Suprapubic skin (tissue), 4 donors: ENCODE measurements at regions not wholly inside any gene's neighbourhood (a gene's known extent, or its start where the extent isn't known, plus 50 kb on each side); places are given as distances from the start of the nearest gene placed in this dataset.

Experiments used
- DNase-seq, 2 donors: peaks; one replicate each; pipeline ENCODE4 v3.0.0-alpha.2; 2019; ENCODE audit warnings: low spot score in 2 of 2
- H3K27ac ChIP-seq: fragments of 200-600 bp; sonication (generic); one replicate; pipeline ENCODE4 v1.5.1; 2019
- H3K27me3 ChIP-seq: fragments of 200-600 bp; sonication (generic); one replicate; pipeline ENCODE4 v1.5.1; 2019
- H3K36me3 ChIP-seq: fragments of 200-600 bp; sonication (generic); one replicate; pipeline ENCODE4 v1.5.1; 2019
- H3K4me1 ChIP-seq: fragments of 200-600 bp; sonication (generic); one replicate; pipeline ENCODE4 v1.5.1; 2019
- H3K4me3 ChIP-seq: fragments of 200-600 bp; sonication (generic); one replicate; pipeline ENCODE4 v1.5.1; 2019; ENCODE audit warnings: mild to moderate bottlenecking
- H3K9me3 ChIP-seq: fragments of 200-600 bp; sonication (generic); one replicate; pipeline ENCODE4 v1.5.1; 2019
- EP300 ChIP-seq: sonication (generic); formaldehyde crosslinking; IDR thresholded peaks from one replicate; pipeline ENCODE4 v1.6.1; 2017; ENCODE audit warnings: antibody characterized with exemption
- POLR2A ChIP-seq, 2 donors: fragments of 450-650 bp; IDR thresholded peaks; one replicate each; pipeline ENCODE4 v1.6.1; 2017; ENCODE audit warnings: antibody characterized with exemption in 2 of 2, mild to moderate bottlenecking in 2 of 2, moderate library complexity in 2 of 2
- POLR2AphosphoS5 ChIP-seq, 3 donors: sonication (generic); formaldehyde crosslinking; IDR thresholded peaks; one replicate each; pipeline ENCODE4 v1.6.1; 2017; ENCODE audit warnings: antibody characterized with exemption in 3 of 3
- WGBS: methylation state at CpG from one replicate; pipeline ENCODE4 v1.1.5; 2018; 5-methylcytosine and 5-hydroxymethylcytosine counted together
- TF ChIP-seq, protein P1 (sequence below), 2 donors: fragments of 200-600 bp in 1 of 2; fragments of 450-650 bp in 1 of 2; sonication (generic) in 1 of 2; IDR thresholded peaks; one replicate each; pipeline ENCODE4 v1.5.1; 2016 to 2019; ENCODE audit warnings: antibody characterized with exemption in 2 of 2, mild to moderate bottlenecking in 1 of 2, moderate library complexity in 1 of 2

DNA sequence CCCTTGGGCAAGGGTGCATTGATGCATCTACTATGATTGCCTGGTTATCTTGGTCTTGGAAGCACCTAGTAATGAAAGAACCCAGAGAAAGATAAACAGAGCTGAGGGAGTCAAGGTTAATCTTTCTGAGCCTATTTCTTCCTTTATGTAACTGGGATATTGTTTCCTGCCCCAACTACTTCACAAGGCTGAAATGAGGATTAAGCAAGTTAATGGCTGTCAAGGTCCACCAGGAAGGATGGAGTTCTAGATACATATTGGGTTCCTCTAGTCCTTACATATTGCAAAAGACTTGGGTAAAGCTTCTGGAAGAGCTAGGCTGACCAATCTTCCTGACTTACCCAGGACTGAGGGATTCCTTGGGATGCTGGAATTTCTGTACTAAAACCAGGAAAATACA lies 589.8 kb downstream of the INSC start:
- Histone ChIP-seq H3K9me3 (no peaks in the 10 kb centered on the region), H3K4me3 (no peak overlapping the region), H3K36me3 (no peaks in the 10 kb centered on the region), H3K4me1 (peaks cover 10% of the 10 kb centered on the region), H3K27ac (no peak overlapping the region), H3K27me3 (no peaks in the 10 kb centered on the region)
- TF ChIP-seq POLR2AphosphoS5 (IDR thresholded peaks at IDR 0.05) (no peak), POLR2A (IDR thresholded peaks at IDR 0.05) (no peak), EP300 (no peak)
- TF ChIP-seq, protein P1, sequence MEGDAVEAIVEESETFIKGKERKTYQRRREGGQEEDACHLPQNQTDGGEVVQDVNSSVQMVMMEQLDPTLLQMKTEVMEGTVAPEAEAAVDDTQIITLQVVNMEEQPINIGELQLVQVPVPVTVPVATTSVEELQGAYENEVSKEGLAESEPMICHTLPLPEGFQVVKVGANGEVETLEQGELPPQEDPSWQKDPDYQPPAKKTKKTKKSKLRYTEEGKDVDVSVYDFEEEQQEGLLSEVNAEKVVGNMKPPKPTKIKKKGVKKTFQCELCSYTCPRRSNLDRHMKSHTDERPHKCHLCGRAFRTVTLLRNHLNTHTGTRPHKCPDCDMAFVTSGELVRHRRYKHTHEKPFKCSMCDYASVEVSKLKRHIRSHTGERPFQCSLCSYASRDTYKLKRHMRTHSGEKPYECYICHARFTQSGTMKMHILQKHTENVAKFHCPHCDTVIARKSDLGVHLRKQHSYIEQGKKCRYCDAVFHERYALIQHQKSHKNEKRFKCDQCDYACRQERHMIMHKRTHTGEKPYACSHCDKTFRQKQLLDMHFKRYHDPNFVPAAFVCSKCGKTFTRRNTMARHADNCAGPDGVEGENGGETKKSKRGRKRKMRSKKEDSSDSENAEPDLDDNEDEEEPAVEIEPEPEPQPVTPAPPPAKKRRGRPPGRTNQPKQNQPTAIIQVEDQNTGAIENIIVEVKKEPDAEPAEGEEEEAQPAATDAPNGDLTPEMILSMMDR (IDR thresholded peaks at IDR 0.05), result no peak
- DNase-seq, result no peak

DNA sequence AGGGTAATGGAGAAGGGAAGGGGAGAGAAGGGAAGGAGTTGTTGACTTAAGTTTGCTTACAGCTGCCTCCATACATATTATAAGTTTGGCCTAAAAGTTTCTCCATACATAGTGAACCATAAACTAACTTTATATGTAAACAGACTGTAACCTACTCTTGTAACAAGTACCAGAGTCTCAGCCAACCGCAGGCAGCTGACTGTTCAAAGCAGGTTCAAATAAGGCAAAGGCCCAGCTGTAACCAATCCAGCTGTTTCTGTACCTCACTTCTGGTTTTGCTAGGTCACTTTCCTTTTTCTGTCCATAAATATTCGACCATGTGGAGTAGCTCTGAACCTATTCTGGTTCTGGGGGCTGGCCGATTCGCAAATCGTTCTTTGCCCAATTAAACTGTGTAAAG lies 591.2 kb downstream of the INSC start:
- no peak for TF ChIP-seq POLR2AphosphoS5 (IDR thresholded peaks at IDR 0.05)
- TF ChIP-seq, protein P1 (IDR thresholded peaks at IDR 0.05), result no peak
- WGBS, result 96% methylated on average over 5 of the region's 5 CpGs
- Histone ChIP-seq H3K36me3 (no peaks in the 10 kb centered on the region), H3K4me3 (no peak overlapping the region), H3K27ac (no peak overlapping the region), H3K27me3 (no peaks in the 10 kb centered on the region), H3K9me3 (no peaks in the 10 kb centered on the region), H3K4me1 (peaks cover 10% of the 10 kb centered on the region)
- DNase-seq, result no peak

DNA sequence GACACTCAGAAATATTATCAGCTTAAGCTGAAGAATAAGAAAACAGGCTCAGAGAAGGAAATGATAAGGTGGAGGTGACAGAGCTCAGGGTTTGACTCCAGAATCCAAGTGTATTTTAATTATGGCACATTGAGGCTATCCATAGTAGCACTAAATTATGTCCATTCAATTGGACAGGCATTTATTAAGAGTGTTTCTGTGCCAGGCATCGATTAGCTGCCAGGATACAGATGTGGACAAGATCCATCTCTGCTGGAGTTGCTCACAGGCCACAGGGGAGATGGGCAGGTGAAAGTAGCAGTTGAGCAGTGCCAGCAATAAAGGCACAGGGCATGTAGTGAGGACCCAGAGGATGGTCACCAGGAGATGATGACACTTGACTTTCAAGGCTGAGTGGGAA lies 592.5 kb downstream of the INSC start:
- Histone ChIP-seq H3K27ac (no peak overlapping the region), H3K27me3 (peaks cover 4% of the 10 kb centered on the region), H3K36me3 (no peaks in the 10 kb centered on the region), H3K4me1 (peaks cover 10% of the 10 kb centered on the region), H3K9me3 (no peaks in the 10 kb centered on the region), H3K4me3 (no peak overlapping the region)
- TF ChIP-seq EP300, result no peak
- no peak for TF ChIP-seq POLR2AphosphoS5 (IDR thresholded peaks at IDR 0.05)
- no peak for TF ChIP-seq POLR2A (IDR thresholded peaks at IDR 0.05)
- TF ChIP-seq, protein P1 (IDR thresholded peaks at IDR 0.05), result no peak
- 52% methylated on average over 1 of the region's 1 CpG for WGBS
- DNase-seq, result no peak

DNA sequence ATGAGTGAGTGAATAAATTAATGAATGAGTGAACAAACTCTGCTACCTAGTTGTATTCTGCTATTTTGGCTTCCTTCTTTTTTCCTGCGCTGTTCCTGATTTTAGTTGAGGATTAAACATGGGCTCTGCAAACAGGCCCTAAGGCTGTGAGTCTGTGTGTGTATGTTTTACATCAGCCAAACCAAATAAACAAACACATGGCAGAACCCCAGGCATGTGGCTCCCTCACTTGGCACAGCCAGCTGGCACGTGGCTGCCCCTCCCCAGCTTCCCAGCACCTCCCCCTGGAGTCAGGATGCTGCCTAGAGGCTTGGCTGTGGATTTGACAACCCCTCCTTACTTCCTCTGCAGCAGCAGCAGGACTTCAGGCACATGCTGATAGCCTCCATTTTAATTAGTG lies 593.2 kb downstream of the INSC start:
- DNase-seq, result peak in 1 of 2 donors; percentile 74
- Histone ChIP-seq H3K27ac (no peak overlapping the region), H3K27me3 (peaks cover 4% of the 10 kb centered on the region), H3K4me1 (peaks cover 10% of the 10 kb centered on the region), H3K36me3 (no peaks in the 10 kb centered on the region), H3K4me3 (no peak overlapping the region), H3K9me3 (no peaks in the 10 kb centered on the region)
- 17% methylated on average over 2 of the region's 2 CpGs for WGBS
- peak in 1 of 3 donors; percentile 31 for TF ChIP-seq POLR2AphosphoS5 (IDR thresholded peaks at IDR 0.05)
- TF ChIP-seq, protein P1 (IDR thresholded peaks at IDR 0.05), result no peak

- DNase-seq, result no peak
- H3K27ac ChIP-seq, result no peak overlapping the region
- H3K4me3 ChIP-seq, result no peak overlapping the region
- H3K9me3 ChIP-seq, result no peaks in the 10 kb centered on the region
- no peaks in the 10 kb centered on the region for H3K36me3 ChIP-seq
- TF ChIP-seq POLR2A (IDR thresholded peaks at IDR 0.05) (no peak), POLR2AphosphoS5 (IDR thresholded peaks at IDR 0.05) (no peak), EP300 (no peak)
- TF ChIP-seq, protein P1 (IDR thresholded peaks at IDR 0.05), result no peak
- WGBS, result 90% methylated on average over 3 of the region's 3 CpGs
- H3K4me1 ChIP-seq, result peaks cover 10% of the 10 kb centered on the region
- peaks cover 7% of the 10 kb centered on the region for H3K27me3 ChIP-seq
Measured at GRCh38 chr11:15710580-15711275, 596.0 kb downstream of the INSC start.
